NT2/D1 (cell line): ENCODE measurements at regions not wholly inside any gene's neighbourhood (a gene's known extent, or its start where the extent isn't known, plus 50 kb on each side); places are given as distances from the start of the nearest gene placed in this dataset.

ENCODE experiments used
- SUZ12 ChIP-seq: IDR thresholded peaks from 2 replicates; pipeline ENCODE4 v1.6.1; 2011; ENCODE audit not compliant: insufficient read length, insufficient read depth; ENCODE audit errors: extremely low read depth
- YY1 ChIP-seq: IDR thresholded peaks from 2 replicates; pipeline ENCODE4 v1.6.1; 2011; ENCODE audit not compliant: insufficient read length, insufficient read depth

DNA sequence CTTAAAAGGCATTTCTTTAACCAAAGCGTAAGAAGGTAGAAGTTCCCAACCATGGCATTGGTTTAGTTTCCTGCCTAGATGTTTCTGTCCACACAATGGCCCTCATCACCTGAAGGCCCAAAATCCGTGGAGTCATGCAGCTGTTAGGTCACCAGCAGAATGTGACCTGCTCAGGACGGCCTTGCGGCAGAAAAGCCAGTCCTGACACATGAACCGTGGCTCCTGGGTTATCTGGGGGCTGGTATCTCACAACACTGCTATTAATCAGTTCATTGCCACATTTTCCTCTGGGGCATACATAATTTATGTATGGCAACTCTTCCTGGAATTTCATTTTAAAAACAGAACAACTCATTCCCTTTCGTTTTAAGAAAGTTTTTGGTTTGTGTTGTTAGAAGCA, 278.4 kb downstream of the ATPSCKMT start:
- TF ChIP-seq YY1 (no peak), SUZ12 (no peak)
